NB4 (cell line): ENCODE measurements at regions not wholly inside any gene's neighbourhood (a gene's known extent, or its start where the extent isn't known, plus 50 kb on each side); places are given as distances from the start of the nearest gene placed in this dataset.

ENCODE experiments used
- MYC ChIP-seq: IDR thresholded peaks from 2 replicates; pipeline ENCODE4 v1.6.1; 2011; ENCODE audit warnings: low read depth, low read length
- POLR2A ChIP-seq: IDR thresholded peaks from 2 replicates; pipeline ENCODE4 v1.6.1; 2011; ENCODE audit warnings: mild to moderate bottlenecking; ENCODE audit not compliant: insufficient read length; ENCODE audit errors: extremely low read depth
- TF ChIP-seq, protein P1 (sequence below): IDR thresholded peaks from one replicate; pipeline ENCODE4 v1.5.1; 2012; ENCODE audit warnings: low read depth, low read length
- TF ChIP-seq, protein P2 (sequence below): IDR thresholded peaks from 2 replicates; pipeline ENCODE4 v1.6.1; 2011; ENCODE audit warnings: low read depth, low read length

DNA sequence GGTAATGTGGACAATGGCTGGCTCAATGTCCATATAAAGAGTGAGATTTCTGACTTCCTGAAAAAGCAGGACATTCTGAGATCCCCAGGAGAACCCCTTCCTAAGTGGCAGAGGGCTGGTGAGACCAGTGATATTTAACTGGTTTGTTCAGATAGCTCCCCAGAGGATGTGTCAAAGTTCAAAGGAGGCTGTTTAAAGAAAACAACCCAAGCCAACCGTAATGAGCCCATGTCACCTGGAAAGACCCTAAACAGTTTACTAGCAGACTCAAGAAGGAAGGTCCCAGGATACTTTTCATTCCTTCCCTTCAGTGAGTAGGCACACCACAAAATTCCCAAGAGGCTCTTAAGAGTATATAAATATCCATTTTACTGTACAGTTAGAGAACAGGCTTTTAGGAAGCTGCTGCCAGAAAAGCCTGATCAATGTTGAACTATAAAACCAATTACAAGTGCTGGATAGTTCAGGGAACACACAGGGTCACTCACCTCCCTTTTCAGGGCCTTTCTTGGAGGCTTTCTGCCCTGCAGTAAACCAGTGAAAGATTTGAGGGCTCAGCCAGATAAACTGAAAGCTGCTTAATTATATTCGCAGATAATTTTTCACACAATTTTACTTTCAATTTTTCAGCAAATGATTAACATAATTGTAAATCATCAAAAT is 293.5 kb downstream of the ASXL3 start:
- TF ChIP-seq, protein P1, sequence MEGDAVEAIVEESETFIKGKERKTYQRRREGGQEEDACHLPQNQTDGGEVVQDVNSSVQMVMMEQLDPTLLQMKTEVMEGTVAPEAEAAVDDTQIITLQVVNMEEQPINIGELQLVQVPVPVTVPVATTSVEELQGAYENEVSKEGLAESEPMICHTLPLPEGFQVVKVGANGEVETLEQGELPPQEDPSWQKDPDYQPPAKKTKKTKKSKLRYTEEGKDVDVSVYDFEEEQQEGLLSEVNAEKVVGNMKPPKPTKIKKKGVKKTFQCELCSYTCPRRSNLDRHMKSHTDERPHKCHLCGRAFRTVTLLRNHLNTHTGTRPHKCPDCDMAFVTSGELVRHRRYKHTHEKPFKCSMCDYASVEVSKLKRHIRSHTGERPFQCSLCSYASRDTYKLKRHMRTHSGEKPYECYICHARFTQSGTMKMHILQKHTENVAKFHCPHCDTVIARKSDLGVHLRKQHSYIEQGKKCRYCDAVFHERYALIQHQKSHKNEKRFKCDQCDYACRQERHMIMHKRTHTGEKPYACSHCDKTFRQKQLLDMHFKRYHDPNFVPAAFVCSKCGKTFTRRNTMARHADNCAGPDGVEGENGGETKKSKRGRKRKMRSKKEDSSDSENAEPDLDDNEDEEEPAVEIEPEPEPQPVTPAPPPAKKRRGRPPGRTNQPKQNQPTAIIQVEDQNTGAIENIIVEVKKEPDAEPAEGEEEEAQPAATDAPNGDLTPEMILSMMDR = no peak
- TF ChIP-seq POLR2A (no peak), MYC (no peak)
- TF ChIP-seq, protein P2, sequence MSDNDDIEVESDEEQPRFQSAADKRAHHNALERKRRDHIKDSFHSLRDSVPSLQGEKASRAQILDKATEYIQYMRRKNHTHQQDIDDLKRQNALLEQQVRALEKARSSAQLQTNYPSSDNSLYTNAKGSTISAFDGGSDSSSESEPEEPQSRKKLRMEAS = no peak
